ENCODE measurements at regions not wholly inside any gene's neighbourhood (a gene's known extent, or its start where the extent isn't known, plus 50 kb on each side); places are given as distances from the start of the nearest gene placed in this dataset.

GRCh38 chr2:66364495-66365333, 70.2 kb upstream of the MEIS1 start:
- DNase-seq: peak in 1 of 2 donors; percentile 59
- Histone ChIP-seq H3K4me3 (no peak overlapping the region), H3K27me3 (no peaks in the 10 kb centered on the region), H3K27ac (peak overlapping the region; percentile 73 to 75), H3K4me1 (peaks cover 4 to 9% of the 10 kb centered on the region in 2 donors), H3K36me3 (no peaks in the 10 kb centered on the region), H3K9me3 (no peaks in the 10 kb centered on the region)
- TF ChIP-seq POLR2A (IDR thresholded peaks at IDR 0.05): no peak
- no peak for TF ChIP-seq CTCF (IDR thresholded peaks at IDR 0.05)
- intact Hi-C loops (cut with DNase I; ENCODE audit: low total_unique reads): no loop called here

GRCh38 chr2:66362701-66363100, 72.2 kb upstream of the MEIS1 start:
- Histone ChIP-seq H3K27me3 (no peaks in the 10 kb centered on the region), H3K9me3 (no peaks in the 10 kb centered on the region), H3K4me3 (no peak overlapping the region), H3K36me3 (no peaks in the 10 kb centered on the region), H3K4me1 (peaks cover 4 to 9% of the 10 kb centered on the region in 2 donors), H3K27ac (peak overlapping the region in 1 of 2 donors; percentile 37)
- no peak for DNase-seq
- no peak for TF ChIP-seq POLR2A (IDR thresholded peaks at IDR 0.05)
- no peak for TF ChIP-seq CTCF (IDR thresholded peaks at IDR 0.05)
- intact Hi-C loops (cut with DNase I; ENCODE audit: low total_unique reads): no loop called here

- no peak overlapping the region for H3K4me3 ChIP-seq
- no peaks in the 10 kb centered on the region for H3K9me3 ChIP-seq
- intact Hi-C loops (cut with DNase I; ENCODE audit: low total_unique reads): no loop called here
- no peaks in the 10 kb centered on the region for H3K27me3 ChIP-seq
- H3K36me3 ChIP-seq: no peaks in the 10 kb centered on the region
- H3K27ac ChIP-seq: no peak overlapping the region
- H3K4me1 ChIP-seq: no peaks in the 10 kb centered on the region
- no peak for TF ChIP-seq CTCF (IDR thresholded peaks at IDR 0.05)
- TF ChIP-seq POLR2A (IDR thresholded peaks at IDR 0.05): no peak
- DNase-seq: no peak
Measured at GRCh38 chr2:66346231-66346664, 88.7 kb upstream of the MEIS1 start.

- no peak overlapping the region for H3K4me3 ChIP-seq
- no peak for DNase-seq
- H3K27me3 ChIP-seq: no peaks in the 10 kb centered on the region
- intact Hi-C loops (cut with DNase I; ENCODE audit: low total_unique reads): no loop called here
- TF ChIP-seq CTCF (IDR thresholded peaks at IDR 0.05): no peak
- no peak for TF ChIP-seq POLR2A (IDR thresholded peaks at IDR 0.05)
- no peaks in the 10 kb centered on the region for H3K9me3 ChIP-seq
- H3K27ac ChIP-seq: no peak overlapping the region
- no peaks in the 10 kb centered on the region for H3K36me3 ChIP-seq
- H3K4me1 ChIP-seq: no peaks in the 10 kb centered on the region
Measured at GRCh38 chr2:66344087-66344663, 90.8 kb upstream of the MEIS1 start.

GRCh38 chr2:66343259-66343658, 91.7 kb upstream of the MEIS1 start:
- no peaks in the 10 kb centered on the region for H3K9me3 ChIP-seq
- intact Hi-C loops (cut with DNase I; ENCODE audit: low total_unique reads): no loop called here
- TF ChIP-seq POLR2A (IDR thresholded peaks at IDR 0.05) (no peak), CTCF (IDR thresholded peaks at IDR 0.05) (no peak)
- no peaks in the 10 kb centered on the region for H3K36me3 ChIP-seq
- DNase-seq: no peak
- H3K27me3 ChIP-seq: no peaks in the 10 kb centered on the region
- H3K4me1 ChIP-seq: no peaks in the 10 kb centered on the region
- no peak overlapping the region for H3K4me3 ChIP-seq
- H3K27ac ChIP-seq: no peak overlapping the region
